Karpas-422 (cell line): ENCODE measurements at regions not wholly inside any gene's neighbourhood (a gene's known extent, or its start where the extent isn't known, plus 50 kb on each side); places are given as distances from the start of the nearest gene placed in this dataset.
A peak's percentile ranks its signal among the peaks of the same experiment; 100 is the strongest.

Source experiments
- DNase-seq: peaks from one replicate; pipeline ENCODE4 v3.0.0-alpha.2; 2015
- H2AFZ ChIP-seq: fragments of 200-600 bp; sonication (generic); 2 replicates; pipeline ENCODE4 v1.6.1; 2014; ENCODE audit warnings: antibody characterized with exemption, low read length, mixed read lengths
- H3K27ac ChIP-seq: fragments of 200-600 bp; sonication (generic); 2 replicates; pipeline ENCODE4 v1.5.1; 2014; ENCODE audit warnings: mild to moderate bottlenecking, low read length, moderate library complexity
- H3K27me3 ChIP-seq: fragments of 200-600 bp; sonication (generic); 2 replicates; pipeline ENCODE4 v1.6.1; 2014; ENCODE audit warnings: low read length, mixed read lengths
- H3K36me3 ChIP-seq: fragments of 200-600 bp; sonication (generic); 2 replicates; pipeline ENCODE4 v1.6.1; 2014; ENCODE audit warnings: low read length, mixed read lengths; ENCODE audit not compliant: insufficient read depth
- H3K4me1 ChIP-seq: fragments of 200-600 bp; sonication (generic); 2 replicates; pipeline ENCODE4 v1.6.1; 2014; ENCODE audit warnings: mild to moderate bottlenecking, low read length, mixed read lengths
- H3K4me2 ChIP-seq: fragments of 200-600 bp; sonication (generic); 2 replicates; pipeline ENCODE4 v1.6.1; 2014; ENCODE audit warnings: low read length, low read depth, mild to moderate bottlenecking; ENCODE audit not compliant: poor library complexity, severe bottlenecking
- H3K4me3 ChIP-seq: fragments of 200-600 bp; sonication (generic); 2 replicates; pipeline ENCODE4 v1.5.1; 2014; ENCODE audit warnings: mild to moderate bottlenecking, antibody characterized with exemption, low read length, mixed read lengths
- H3K79me2 ChIP-seq: fragments of 200-600 bp; sonication (generic); 2 replicates; pipeline ENCODE4 v1.6.1; 2014; ENCODE audit warnings: mild to moderate bottlenecking, low read length, mixed read lengths
- H3K9ac ChIP-seq: fragments of 200-600 bp; sonication (generic); 2 replicates; pipeline ENCODE4 v1.6.0; 2014; ENCODE audit warnings: low read length
- H3K9me2 ChIP-seq: fragments of 200-600 bp; sonication (generic), shearing (Covaris generic); replicated peaks from 2 replicates; pipeline ENCODE4 v1.6.0; 2014; ENCODE audit warnings: mild to moderate bottlenecking, low read length, moderate library complexity; ENCODE audit not compliant: insufficient read depth
- H3K9me3 ChIP-seq: fragments of 300-700, 200-600 bp; sonication (generic); 2 replicates; pipeline ENCODE4 v1.6.1; 2014; ENCODE audit warnings: low read length, mixed read lengths
- H4K20me1 ChIP-seq: fragments of 200-600 bp; sonication (generic); 2 replicates; pipeline ENCODE4 v1.6.1; 2014; ENCODE audit warnings: mild to moderate bottlenecking, antibody characterized with exemption, low read length, low read depth; ENCODE audit not compliant: insufficient read depth

GRCh38 chr22:27124351-27124966 is 467.1 kb downstream of the MIAT start:
- Histone ChIP-seq H3K4me1 (peaks cover 12% of the 10 kb centered on the region), H3K36me3 (no peaks in the 10 kb centered on the region), H3K9me3 (no peaks in the 10 kb centered on the region), H2AFZ (no peak overlapping the region), H3K9ac (no peak overlapping the region), H4K20me1 (no peaks in the 10 kb centered on the region), H3K27me3 (peaks cover 2% of the 10 kb centered on the region; the same call in 1 of the 2 replicates), H3K27ac (no peak overlapping the region), H3K4me3 (no peak overlapping the region), H3K9me2 (no peaks in the 10 kb centered on the region), H3K4me2 (no peak overlapping the region), H3K79me2 (no peaks in the 10 kb centered on the region)
- peak; percentile 72 for DNase-seq

- no peaks in the 10 kb centered on the region for H3K36me3 ChIP-seq
- H3K4me1 ChIP-seq, result peaks cover 12% of the 10 kb centered on the region
- no peak for DNase-seq
- peaks cover 1% of the 10 kb centered on the region; the same call in 1 of the 2 replicates for H3K27me3 ChIP-seq
- no peak overlapping the region for H3K4me2 ChIP-seq
- no peak overlapping the region for H3K9ac ChIP-seq
- H3K27ac ChIP-seq, result no peak overlapping the region
- H2AFZ ChIP-seq, result no peak overlapping the region
- H3K9me2 ChIP-seq, result no peaks in the 10 kb centered on the region
- H4K20me1 ChIP-seq, result no peaks in the 10 kb centered on the region
- H3K79me2 ChIP-seq, result no peaks in the 10 kb centered on the region
- no peak overlapping the region for H3K4me3 ChIP-seq
- H3K9me3 ChIP-seq, result no peaks in the 10 kb centered on the region
These were observed 468.2 kb downstream of the MIAT start for GRCh38 chr22:27125539-27125938.

- H3K9me3 ChIP-seq, result no peaks in the 10 kb centered on the region
- H2AFZ ChIP-seq, result no peak overlapping the region
- H3K79me2 ChIP-seq, result no peaks in the 10 kb centered on the region
- no peak overlapping the region for H3K9ac ChIP-seq
- H3K4me1 ChIP-seq, result peaks cover 25% of the 10 kb centered on the region
- no peaks in the 10 kb centered on the region for H3K27me3 ChIP-seq
- H3K36me3 ChIP-seq, result no peaks in the 10 kb centered on the region
- H3K4me3 ChIP-seq, result no peak overlapping the region
- no peak overlapping the region for H3K27ac ChIP-seq
- no peak for DNase-seq
- H4K20me1 ChIP-seq, result no peaks in the 10 kb centered on the region
- H3K9me2 ChIP-seq, result no peaks in the 10 kb centered on the region
- no peak overlapping the region for H3K4me2 ChIP-seq
These were observed 470.5 kb downstream of the MIAT start for GRCh38 chr22:27127911-27128310.

- Histone ChIP-seq H3K9me2 (no peaks in the 10 kb centered on the region), H3K4me3 (no peak overlapping the region), H2AFZ (no peak overlapping the region), H3K27me3 (no peaks in the 10 kb centered on the region), H3K79me2 (no peaks in the 10 kb centered on the region), H3K9me3 (no peaks in the 10 kb centered on the region), H4K20me1 (no peaks in the 10 kb centered on the region), H3K36me3 (no peaks in the 10 kb centered on the region), H3K27ac (no peak overlapping the region), H3K4me1 (peaks cover 31% of the 10 kb centered on the region), H3K4me2 (no peak overlapping the region), H3K9ac (no peak overlapping the region)
- no peak for DNase-seq
These were observed 471.2 kb downstream of the MIAT start for GRCh38 chr22:27128461-27129085.

DNA sequence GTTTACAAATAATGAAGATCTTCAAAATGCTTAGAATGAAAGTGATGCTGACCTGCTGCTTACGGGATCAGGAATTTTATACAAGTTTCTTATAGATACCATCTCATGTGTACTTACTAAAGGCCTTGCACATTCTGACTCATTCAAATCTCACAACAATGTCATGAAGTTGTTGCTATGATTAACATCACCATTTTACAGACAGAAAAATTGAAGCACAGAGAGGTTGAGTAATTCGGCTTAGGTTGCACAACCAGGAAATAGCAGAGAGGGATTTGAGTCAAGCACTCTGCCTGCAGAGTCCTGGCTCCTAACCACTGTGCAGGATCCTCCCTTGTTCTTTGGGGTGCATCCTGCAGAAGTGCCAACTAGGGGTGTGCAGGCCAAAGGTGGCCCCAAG is 471.9 kb downstream of the MIAT start:
- no peaks in the 10 kb centered on the region for H3K36me3 ChIP-seq
- H2AFZ ChIP-seq, result no peak overlapping the region
- H3K4me2 ChIP-seq, result no peak overlapping the region
- H3K27ac ChIP-seq, result no peak overlapping the region
- no peaks in the 10 kb centered on the region for H3K9me3 ChIP-seq
- H4K20me1 ChIP-seq, result no peaks in the 10 kb centered on the region
- H3K4me1 ChIP-seq, result peaks cover 36% of the 10 kb centered on the region
- H3K79me2 ChIP-seq, result no peaks in the 10 kb centered on the region
- H3K9ac ChIP-seq, result no peak overlapping the region
- DNase-seq, result no peak
- no peaks in the 10 kb centered on the region for H3K9me2 ChIP-seq
- H3K4me3 ChIP-seq, result no peak overlapping the region
- no peaks in the 10 kb centered on the region for H3K27me3 ChIP-seq

GRCh38 chr22:27130906-27131305 is 473.5 kb downstream of the MIAT start:
- no peaks in the 10 kb centered on the region for H3K79me2 ChIP-seq
- no peak overlapping the region for H3K4me2 ChIP-seq
- no peaks in the 10 kb centered on the region for H3K9me2 ChIP-seq
- H3K36me3 ChIP-seq, result no peaks in the 10 kb centered on the region
- H3K27me3 ChIP-seq, result no peaks in the 10 kb centered on the region
- H3K4me3 ChIP-seq, result no peak overlapping the region
- no peak overlapping the region for H3K27ac ChIP-seq
- H2AFZ ChIP-seq, result no peak overlapping the region
- no peaks in the 10 kb centered on the region for H4K20me1 ChIP-seq
- no peaks in the 10 kb centered on the region for H3K9me3 ChIP-seq
- peaks cover 35% of the 10 kb centered on the region for H3K4me1 ChIP-seq
- DNase-seq, result no peak
- H3K9ac ChIP-seq, result no peak overlapping the region

DNA sequence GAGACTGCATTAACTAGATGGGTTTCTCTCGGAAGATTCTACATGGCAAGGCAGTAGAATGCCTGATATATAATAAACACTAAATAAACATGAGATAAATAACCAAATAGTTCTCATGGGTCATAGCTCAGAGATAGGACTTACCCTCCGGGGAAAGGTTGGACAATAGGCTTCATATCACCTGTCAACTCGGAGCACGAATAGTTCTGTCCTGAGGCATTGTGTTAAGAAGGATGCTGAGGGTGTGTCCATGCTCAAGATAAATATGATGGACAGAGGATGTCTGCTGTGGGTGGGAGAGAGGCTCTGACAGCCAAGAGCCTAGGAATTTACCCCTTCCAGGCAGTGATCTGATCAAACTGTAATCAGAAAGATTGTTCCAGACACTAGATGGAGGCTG is 474.0 kb downstream of the MIAT start:
- H4K20me1 ChIP-seq, result no peaks in the 10 kb centered on the region
- no peaks in the 10 kb centered on the region for H3K27me3 ChIP-seq
- H2AFZ ChIP-seq, result no peak overlapping the region
- peaks cover 35% of the 10 kb centered on the region for H3K4me1 ChIP-seq
- no peaks in the 10 kb centered on the region for H3K79me2 ChIP-seq
- H3K4me2 ChIP-seq, result no peak overlapping the region
- H3K9me2 ChIP-seq, result no peaks in the 10 kb centered on the region
- no peak for DNase-seq
- H3K9ac ChIP-seq, result no peak overlapping the region
- H3K4me3 ChIP-seq, result no peak overlapping the region
- no peak overlapping the region for H3K27ac ChIP-seq
- H3K36me3 ChIP-seq, result no peaks in the 10 kb centered on the region
- no peaks in the 10 kb centered on the region for H3K9me3 ChIP-seq

DNA sequence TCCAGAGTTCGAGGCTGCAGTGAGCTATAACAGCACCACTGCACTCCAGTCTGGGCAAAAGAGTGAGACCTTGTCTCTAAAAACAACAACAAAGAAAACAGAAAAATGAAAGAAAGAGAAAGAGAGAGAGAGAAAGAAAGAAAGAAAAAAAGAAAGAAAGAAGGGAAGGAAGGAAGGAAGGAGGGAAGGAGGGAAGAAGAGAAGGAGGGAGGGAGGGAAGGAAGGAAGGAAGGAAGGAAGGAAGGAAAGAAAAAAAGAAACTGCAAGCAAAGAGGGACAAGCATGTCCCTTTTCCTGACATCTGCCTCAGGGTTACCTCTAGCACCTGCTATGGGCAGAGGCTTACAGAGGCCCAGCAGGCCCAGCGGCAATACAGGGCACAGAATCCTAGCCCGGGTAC is 475.0 kb downstream of the MIAT start:
- DNase-seq, result no peak
- no peaks in the 10 kb centered on the region for H3K9me2 ChIP-seq
- H3K79me2 ChIP-seq, result no peaks in the 10 kb centered on the region
- peak overlapping the region; percentile 49 for H3K27ac ChIP-seq
- H3K4me3 ChIP-seq, result no peak overlapping the region
- H2AFZ ChIP-seq, result no peak overlapping the region
- no peaks in the 10 kb centered on the region for H3K36me3 ChIP-seq
- H3K27me3 ChIP-seq, result no peaks in the 10 kb centered on the region
- H3K9me3 ChIP-seq, result no peaks in the 10 kb centered on the region
- no peaks in the 10 kb centered on the region for H4K20me1 ChIP-seq
- no peak overlapping the region for H3K9ac ChIP-seq
- H3K4me1 ChIP-seq, result peaks cover 35% of the 10 kb centered on the region
- H3K4me2 ChIP-seq, result peak overlapping the region; percentile 38
